DND-41 (cell line): ENCODE measurements at regions not wholly inside any gene's neighbourhood (a gene's known extent, or its start where the extent isn't known, plus 50 kb on each side); places are given as distances from the start of the nearest gene placed in this dataset.

ENCODE experiments used
- ATAC-seq: fragments of 200-7000 bp; cut with Tn5 transposase; 3 replicates; pipeline ENCODE4 v1.9.1; 2021; ENCODE audit warnings: low read depth; ENCODE audit not compliant: insufficient read depth
- DNase-seq: peaks from one replicate; pipeline ENCODE4 v3.0.0-alpha.2; 2020
- H2AFZ ChIP-seq: 2 replicates; pipeline ENCODE4 v1.6.0; 2012; ENCODE audit warnings: low read depth, low read length
- H3K27ac ChIP-seq: 2 replicates; pipeline ENCODE4 v1.5.1; 2012; ENCODE audit warnings: low read length, inconsistent platforms
- H3K27me3 ChIP-seq: fragments of 200-600 bp; sonication (generic); 2 replicates; pipeline ENCODE4 v1.6.0; 2012; ENCODE audit warnings: low read length, mild to moderate bottlenecking, inconsistent platforms; ENCODE audit not compliant: insufficient read depth, poor library complexity
- H3K36me3 ChIP-seq: 2 replicates; pipeline ENCODE4 v1.5.1; 2012; ENCODE audit warnings: low read length, inconsistent platforms; ENCODE audit not compliant: insufficient read depth
- H3K4me1 ChIP-seq: 2 replicates; pipeline ENCODE4 v1.5.1; 2012; ENCODE audit warnings: mild to moderate bottlenecking, low read length; ENCODE audit not compliant: insufficient read depth
- H3K4me2 ChIP-seq: 2 replicates; pipeline ENCODE4 v1.6.0; 2012; ENCODE audit warnings: mild to moderate bottlenecking, moderate library complexity, low read length, inconsistent platforms; ENCODE audit not compliant: insufficient read depth
- H3K4me3 ChIP-seq, 2 experiments: fragments of 200-600 bp in 1 of 2; shearing (Covaris generic) in 1 of 2; 2 replicates each; pipeline ENCODE4 v1.5.1; 2012 to 2016; ENCODE audit warnings: inconsistent platforms in 2 of 2, low read length in 2 of 2, mild to moderate bottlenecking in 2 of 2, low read depth in 1 of 2, moderate library complexity in 1 of 2
- H3K79me2 ChIP-seq: 2 replicates; pipeline ENCODE4 v1.6.0; 2012; ENCODE audit warnings: low read length, inconsistent platforms; ENCODE audit not compliant: insufficient read depth
- H3K9ac ChIP-seq: 2 replicates; pipeline ENCODE4 v1.6.0; 2012; ENCODE audit warnings: low read depth, mild to moderate bottlenecking, inconsistent platforms, low read length, moderate library complexity
- H3K9me3 ChIP-seq: 2 replicates; pipeline ENCODE4 v1.5.1; 2012; ENCODE audit warnings: low read length, moderate library complexity, mild to moderate bottlenecking, inconsistent platforms; ENCODE audit not compliant: insufficient read depth, severe bottlenecking
- H4K20me1 ChIP-seq: 2 replicates; pipeline ENCODE4 v1.6.0; 2012; ENCODE audit warnings: low read length; ENCODE audit not compliant: insufficient read depth
- EZH2 ChIP-seq: IDR thresholded peaks from 3 replicates; pipeline ENCODE4 v1.6.1; 2012; ENCODE audit warnings: borderline replicate concordance, low read depth, mild to moderate bottlenecking, moderate library complexity, low read length, inconsistent platforms; ENCODE audit not compliant: severe bottlenecking
- TF ChIP-seq, protein P1 (sequence below): IDR thresholded peaks from 2 replicates; pipeline ENCODE4 v1.5.1; 2012; ENCODE audit warnings: borderline replicate concordance, low read length, moderate library complexity, mild to moderate bottlenecking; ENCODE audit not compliant: poor library complexity, severe bottlenecking; ENCODE audit errors: extremely low read depth

DNA sequence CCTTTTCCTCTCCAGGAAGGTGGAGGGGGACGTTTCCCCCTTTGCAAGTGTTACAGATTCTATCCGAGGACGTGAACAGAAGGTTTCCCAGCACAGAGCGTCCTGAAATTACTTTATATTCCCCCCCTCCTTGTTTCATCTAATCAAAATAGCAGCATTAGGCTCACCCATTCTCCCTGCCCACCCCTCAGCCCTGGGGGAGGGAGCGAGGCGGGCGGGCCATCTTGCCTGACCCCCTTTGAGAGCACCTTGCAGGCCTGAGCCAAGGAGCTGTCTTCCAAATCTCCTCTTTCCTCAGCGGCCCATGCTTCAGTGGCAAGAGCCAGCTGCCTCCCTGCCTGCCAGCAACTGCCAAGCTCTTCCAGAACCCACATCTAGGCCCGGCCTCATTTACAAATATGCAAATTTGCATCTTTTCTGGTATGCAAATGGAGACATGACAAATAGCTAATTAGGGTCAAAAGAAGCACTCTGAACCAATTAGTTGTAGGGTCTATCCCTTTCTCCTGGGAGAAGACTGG, 69.1 kb upstream of the POU3F1 start:
- TF ChIP-seq, protein P1, sequence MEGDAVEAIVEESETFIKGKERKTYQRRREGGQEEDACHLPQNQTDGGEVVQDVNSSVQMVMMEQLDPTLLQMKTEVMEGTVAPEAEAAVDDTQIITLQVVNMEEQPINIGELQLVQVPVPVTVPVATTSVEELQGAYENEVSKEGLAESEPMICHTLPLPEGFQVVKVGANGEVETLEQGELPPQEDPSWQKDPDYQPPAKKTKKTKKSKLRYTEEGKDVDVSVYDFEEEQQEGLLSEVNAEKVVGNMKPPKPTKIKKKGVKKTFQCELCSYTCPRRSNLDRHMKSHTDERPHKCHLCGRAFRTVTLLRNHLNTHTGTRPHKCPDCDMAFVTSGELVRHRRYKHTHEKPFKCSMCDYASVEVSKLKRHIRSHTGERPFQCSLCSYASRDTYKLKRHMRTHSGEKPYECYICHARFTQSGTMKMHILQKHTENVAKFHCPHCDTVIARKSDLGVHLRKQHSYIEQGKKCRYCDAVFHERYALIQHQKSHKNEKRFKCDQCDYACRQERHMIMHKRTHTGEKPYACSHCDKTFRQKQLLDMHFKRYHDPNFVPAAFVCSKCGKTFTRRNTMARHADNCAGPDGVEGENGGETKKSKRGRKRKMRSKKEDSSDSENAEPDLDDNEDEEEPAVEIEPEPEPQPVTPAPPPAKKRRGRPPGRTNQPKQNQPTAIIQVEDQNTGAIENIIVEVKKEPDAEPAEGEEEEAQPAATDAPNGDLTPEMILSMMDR = no peak
- TF ChIP-seq EZH2 = no peak
- peaks cover 4% of the 10 kb centered on the region for H3K27me3 ChIP-seq
- H3K27ac ChIP-seq = no peak overlapping the region
- no peak for ATAC-seq
- no peaks in the 10 kb centered on the region for H3K9me3 ChIP-seq
- no peak overlapping the region for H3K4me2 ChIP-seq
- no peaks in the 10 kb centered on the region; the same call in 1 of the 2 replicates for H4K20me1 ChIP-seq
- no peaks in the 10 kb centered on the region for H3K36me3 ChIP-seq
- no peaks in the 10 kb centered on the region for H3K79me2 ChIP-seq
- no peaks in the 10 kb centered on the region for H3K4me1 ChIP-seq
- no peak overlapping the region for H3K4me3 ChIP-seq
- H2AFZ ChIP-seq = no peak overlapping the region
- H3K9ac ChIP-seq = no peak overlapping the region
- no peak for DNase-seq

DNA sequence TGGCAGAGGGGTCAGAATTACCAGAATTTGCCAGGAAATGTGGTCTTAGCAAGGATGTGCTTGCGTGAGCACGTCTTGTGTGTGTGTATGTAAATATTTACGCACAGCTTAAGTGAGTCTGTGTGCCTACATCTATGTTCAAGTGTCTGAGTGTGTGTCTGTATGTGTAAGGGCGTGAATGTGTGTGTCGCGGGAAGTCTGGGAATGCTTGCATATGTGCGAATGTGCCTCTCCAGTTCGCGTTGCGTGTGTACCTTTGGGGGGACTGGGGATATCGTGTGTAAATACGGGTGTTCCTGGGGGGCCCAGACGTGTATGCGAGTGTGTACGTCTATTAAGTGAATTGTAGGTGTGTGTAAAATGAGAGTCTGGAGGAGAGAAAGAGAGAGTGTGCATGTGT, 68.6 kb upstream of the POU3F1 start:
- Histone ChIP-seq H3K9me3 (no peaks in the 10 kb centered on the region), H2AFZ (no peak overlapping the region), H3K4me2 (no peak overlapping the region), H4K20me1 (no peaks in the 10 kb centered on the region; the same call in 1 of the 2 replicates), H3K4me3 (no peak overlapping the region), H3K27me3 (peaks cover 4% of the 10 kb centered on the region), H3K27ac (no peak overlapping the region), H3K4me1 (no peaks in the 10 kb centered on the region), H3K9ac (no peak overlapping the region), H3K36me3 (no peaks in the 10 kb centered on the region), H3K79me2 (no peaks in the 10 kb centered on the region)
- no peak for TF ChIP-seq EZH2
- TF ChIP-seq, protein P1 = no peak
- ATAC-seq (no peak), DNase-seq (no peak)

DNA sequence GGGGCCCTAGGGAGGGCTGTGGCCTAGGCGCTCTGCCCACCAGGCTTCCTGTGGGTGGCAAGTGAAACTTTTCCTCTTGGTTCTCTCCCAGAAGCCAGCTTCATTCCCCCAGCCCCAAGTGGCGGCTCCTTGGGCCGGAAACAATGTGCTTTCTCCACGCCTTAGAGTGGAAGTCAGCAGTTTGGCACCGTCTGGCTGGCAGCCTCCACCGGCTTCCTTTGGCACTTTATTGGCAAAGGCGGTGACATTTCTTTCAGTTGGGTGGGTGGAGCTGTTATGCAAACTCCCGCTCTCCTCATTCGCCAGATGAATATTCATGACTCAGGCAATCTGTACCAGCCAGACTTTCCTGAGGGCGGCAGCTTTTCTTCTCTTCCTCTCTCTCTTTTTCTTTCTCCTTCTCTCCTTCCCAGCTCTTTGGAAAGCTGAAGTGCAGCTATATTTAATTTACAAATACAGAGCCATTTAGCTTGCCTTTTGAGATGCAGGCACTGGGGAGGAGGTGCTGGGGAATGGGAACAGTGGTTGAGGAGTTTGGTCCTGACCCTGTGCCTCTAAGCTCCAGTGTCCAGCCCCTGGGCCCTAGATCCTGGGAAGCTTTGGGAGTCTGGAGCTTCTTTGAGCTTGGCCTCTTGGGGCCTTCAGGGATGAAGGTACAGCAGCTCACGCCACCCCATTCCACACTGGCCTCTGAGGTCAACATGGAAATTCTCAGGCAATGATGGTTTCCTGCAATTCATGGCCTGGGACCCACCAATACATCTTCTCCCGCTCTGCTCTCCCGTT, 67.8 kb upstream of the POU3F1 start:
- H4K20me1 ChIP-seq = no peaks in the 10 kb centered on the region; the same call in 1 of the 2 replicates
- H3K4me2 ChIP-seq = no peak overlapping the region
- H3K9me3 ChIP-seq = no peaks in the 10 kb centered on the region
- no peaks in the 10 kb centered on the region for H3K79me2 ChIP-seq
- ATAC-seq (no peak), DNase-seq (no peak)
- H3K9ac ChIP-seq = no peak overlapping the region
- H3K4me3 ChIP-seq = no peak overlapping the region
- H2AFZ ChIP-seq = no peak overlapping the region
- no peaks in the 10 kb centered on the region for H3K4me1 ChIP-seq
- H3K36me3 ChIP-seq = no peaks in the 10 kb centered on the region
- no peak for TF ChIP-seq EZH2
- TF ChIP-seq, protein P1 = no peak
- H3K27me3 ChIP-seq = peaks cover 4% of the 10 kb centered on the region
- no peak overlapping the region for H3K27ac ChIP-seq
